ENCODE measurements at regions not wholly inside any gene's neighbourhood (a gene's known extent, or its start where the extent isn't known, plus 50 kb on each side); places are given as distances from the start of the nearest gene placed in this dataset.

- Mint-ChIP-seq H3K4me1 (no peaks in the 10 kb centered on the region), H3K27ac (no peak overlapping the region), H3K27me3 (ENCODE audit: low read depth) (peaks cover 5% of the 10 kb centered on the region), H3K36me3 (ENCODE audit: insufficient read depth in 1 of 3, low read depth in 3 of 3) (no peaks in the 10 kb centered on the region), H3K9me3 (no peaks in the 10 kb centered on the region), H3K4me3 (no peak overlapping the region)
- Histone ChIP-seq H2BK20ac (ENCODE audit: low read depth, low read length, poor library complexity, severe bottlenecking) (no peak overlapping the region), H3T11ph (ENCODE audit: low read length) (no peak overlapping the region), H3K4ac (ENCODE audit: low read depth, low read length) (no peak overlapping the region), H3K27me3 (ENCODE audit: insufficient read depth, low read length) (no peaks in the 10 kb centered on the region), H3K79me1 (ENCODE audit: insufficient read depth, low read depth, low read length, poor library complexity, severe bottlenecking) (no peaks in the 10 kb centered on the region), H3K79me2 (ENCODE audit: insufficient read depth, low read length) (no peaks in the 10 kb centered on the region), H3K9ac (ENCODE audit: extremely low read depth, insufficient read length, low read length) (no peak overlapping the region), H3K56ac (ENCODE audit: insufficient read length, low read depth, low read length) (no peak overlapping the region), H2AFZ (ENCODE audit: low read length) (no peak overlapping the region), H3K9me3 (ENCODE audit: control insufficient read depth, low read depth, low read length) (no peaks in the 10 kb centered on the region), H4K8ac (replicated peaks; ENCODE audit: insufficient read length, low read depth, low read length) (no peak overlapping the region), H2BK15ac (ENCODE audit: low read depth, low read length) (no peak overlapping the region), H4K91ac (ENCODE audit: insufficient read length, low read depth, low read length) (no peak overlapping the region), H3K23me2 (ENCODE audit: insufficient read length, low read depth, low read length, poor library complexity, severe bottlenecking) (no peaks in the 10 kb centered on the region), H2AK5ac (ENCODE audit: insufficient read length, low read length) (no peak overlapping the region), H2BK120ac (ENCODE audit: low read depth, low read length, poor library complexity, severe bottlenecking) (no peak overlapping the region), H3K23ac (ENCODE audit: insufficient read length, low read depth, low read length) (no peak overlapping the region), H4K5ac (ENCODE audit: insufficient read length, low read depth, low read length) (no peak overlapping the region), H3K18ac (ENCODE audit: insufficient read length, low read depth, low read length) (no peak overlapping the region), H2BK5ac (ENCODE audit: insufficient read length, low read length) (no peak overlapping the region), H3K27ac (ENCODE audit: insufficient read length, low read depth, low read length) (no peak overlapping the region), H3K14ac (ENCODE audit: insufficient read depth, low read length) (no peak overlapping the region), H4K20me1 (ENCODE audit: control insufficient read depth, insufficient read depth, insufficient read length) (no peaks in the 10 kb centered on the region), H3K4me2 (ENCODE audit: insufficient read depth, insufficient read length, low read length) (no peak overlapping the region), H2BK12ac (ENCODE audit: insufficient read length, low read depth, low read length) (no peak overlapping the region), H3K4me1 (ENCODE audit: insufficient read depth, low read length) (no peaks in the 10 kb centered on the region)
- no CpG with 5 or more reads among the region's 14 CpGs for WGBS (ENCODE audit: extremely low coverage, insufficient read length, low lambda C conversion rate)
- TF ChIP-seq CTCF (conservative IDR thresholded peaks at IDR 0.05) = no peak
- DNase-seq = no peak
These were observed 53.5 kb upstream of the ARL8B start for GRCh38 chr3:5068531-5069050.
